ENCODE measurements at regions not wholly inside any gene's neighbourhood (a gene's known extent, or its start where the extent isn't known, plus 50 kb on each side); places are given as distances from the start of the nearest gene placed in this dataset.

GRCh38 chr14:53517270-53517960, 364.3 kb upstream of the DDHD1 start:
- Histone ChIP-seq H3K9me2 (ENCODE audit: insufficient read depth) (no peaks in the 10 kb centered on the region), H3K27me3 (ENCODE audit: insufficient read depth, low read depth) (no peaks in the 10 kb centered on the region), H4K20me1 (ENCODE audit: insufficient read depth) (no peaks in the 10 kb centered on the region), H3K9me3 (ENCODE audit: insufficient read depth, low read depth) (no peaks in the 10 kb centered on the region), H3K79me2 (ENCODE audit: low read depth) (no peaks in the 10 kb centered on the region), H3K4me2 (no peak overlapping the region), H3K4me3 (no peak overlapping the region), H2AFZ (no peak overlapping the region), H3K36me3 (ENCODE audit: low read depth) (no peaks in the 10 kb centered on the region), H3K27ac (no peak overlapping the region), H3K4me1 (replicated peaks; ENCODE audit: insufficient read depth) (no peaks in the 10 kb centered on the region), H3F3A (ENCODE audit: insufficient read depth, low read depth) (no peaks in the 10 kb centered on the region)
- CTCF ChIA-PET = no interaction called here
- no peak for TF ChIP-seq CTCF (conservative IDR thresholded peaks at IDR 0.05)
- no peak for TF ChIP-seq EZH2 (IDR thresholded peaks at IDR 0.05; ENCODE audit: low read depth)
- no peak for DNase-seq
- intact Hi-C loops (cut with micrococcal nuclease; ENCODE audit: unreplicated experiment) = no loop called here
- POLR2A ChIA-PET (ENCODE audit: unreplicated experiment) = no interaction called here
- no TSS peak for BruUV-seq (replicated peaks)

GRCh38 chr14:53516261-53516774, 363.2 kb upstream of the DDHD1 start:
- DNase-seq = no peak
- no peak overlapping the region for H3K4me2 ChIP-seq
- POLR2A ChIA-PET (ENCODE audit: unreplicated experiment) = no interaction called here
- no peak overlapping the region for H2AFZ ChIP-seq
- H3K79me2 ChIP-seq (ENCODE audit: low read depth) = no peaks in the 10 kb centered on the region
- no peaks in the 10 kb centered on the region for H3F3A ChIP-seq (ENCODE audit: insufficient read depth, low read depth)
- H3K9me2 ChIP-seq (ENCODE audit: insufficient read depth) = no peaks in the 10 kb centered on the region
- H3K4me3 ChIP-seq = no peak overlapping the region
- intact Hi-C loops (cut with micrococcal nuclease; ENCODE audit: unreplicated experiment) = no loop called here
- no peaks in the 10 kb centered on the region for H3K9me3 ChIP-seq (ENCODE audit: insufficient read depth, low read depth)
- CTCF ChIA-PET = no interaction called here
- BruUV-seq (replicated peaks) = no TSS peak
- H3K27me3 ChIP-seq (ENCODE audit: insufficient read depth, low read depth) = no peaks in the 10 kb centered on the region
- H4K20me1 ChIP-seq (ENCODE audit: insufficient read depth) = no peaks in the 10 kb centered on the region
- no peak overlapping the region for H3K27ac ChIP-seq
- H3K4me1 ChIP-seq (replicated peaks; ENCODE audit: insufficient read depth) = no peaks in the 10 kb centered on the region
- no peaks in the 10 kb centered on the region for H3K36me3 ChIP-seq (ENCODE audit: low read depth)
- no peak for TF ChIP-seq CTCF (conservative IDR thresholded peaks at IDR 0.05)
- no peak for TF ChIP-seq EZH2 (IDR thresholded peaks at IDR 0.05; ENCODE audit: low read depth)

- Histone ChIP-seq H3K4me1 (replicated peaks; ENCODE audit: insufficient read depth) (no peaks in the 10 kb centered on the region), H3K9me2 (ENCODE audit: insufficient read depth) (no peaks in the 10 kb centered on the region), H3F3A (ENCODE audit: insufficient read depth, low read depth) (no peaks in the 10 kb centered on the region), H3K27ac (no peak overlapping the region), H3K79me2 (ENCODE audit: low read depth) (no peaks in the 10 kb centered on the region), H3K27me3 (ENCODE audit: insufficient read depth, low read depth) (no peaks in the 10 kb centered on the region), H2AFZ (no peak overlapping the region), H3K9me3 (ENCODE audit: insufficient read depth, low read depth) (no peaks in the 10 kb centered on the region), H3K4me3 (no peak overlapping the region), H3K36me3 (ENCODE audit: low read depth) (no peaks in the 10 kb centered on the region), H3K4me2 (no peak overlapping the region), H4K20me1 (ENCODE audit: insufficient read depth) (no peaks in the 10 kb centered on the region)
- POLR2A ChIA-PET (ENCODE audit: unreplicated experiment) = interaction anchor here (0.6 kb wide), 1 partner anchor 219 kb away, joined by 4 read pairs; no protein-coding TSS in a partner anchor
- intact Hi-C loops (cut with micrococcal nuclease; ENCODE audit: unreplicated experiment) = no loop called here
- DNase-seq = no peak
- CTCF ChIA-PET = no interaction called here
- TF ChIP-seq EZH2 (IDR thresholded peaks at IDR 0.05; ENCODE audit: low read depth) (no peak), CTCF (conservative IDR thresholded peaks at IDR 0.05) (no peak)
- BruUV-seq (replicated peaks) = no TSS peak
These were observed 362.2 kb upstream of the DDHD1 start for GRCh38 chr14:53515276-53515675.
